ENCODE measurements at regions not wholly inside any gene's neighbourhood (a gene's known extent, or its start where the extent isn't known, plus 50 kb on each side); places are given as distances from the start of the nearest gene placed in this dataset.

DNA sequence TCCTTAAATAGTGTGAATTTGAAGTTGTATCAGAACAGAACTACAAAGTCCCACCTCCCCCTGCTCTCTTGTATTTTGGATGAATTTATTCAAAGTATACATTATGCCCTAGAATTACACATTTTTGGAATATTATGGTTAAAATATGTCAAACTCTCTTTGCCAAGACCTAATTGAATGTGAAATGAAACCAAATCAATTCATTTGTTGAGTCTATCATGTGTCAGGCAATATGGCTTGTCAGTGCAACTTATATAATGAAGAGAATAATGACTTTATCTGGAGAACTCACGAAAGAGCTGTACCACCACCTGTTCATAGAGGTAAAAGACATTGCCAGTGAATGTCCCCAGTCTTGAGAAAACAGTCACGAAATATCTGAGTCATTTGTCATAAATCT lies 106.8 kb downstream of the TUSC1 start:
- Mint-ChIP-seq H3K4me3 (no peak overlapping the region), H3K4me1 (no peaks in the 10 kb centered on the region), H3K27ac (no peak overlapping the region), H3K36me3 (ENCODE audit: low read depth) (no peaks in the 10 kb centered on the region), H3K27me3 (ENCODE audit: insufficient read depth) (no peaks in the 10 kb centered on the region), H3K9me3 (no peaks in the 10 kb centered on the region)
- H3K9me3 ChIP-seq (ENCODE audit: control insufficient read depth, low read length) = no peaks in the 10 kb centered on the region
- H3K4me3 ChIP-seq (ENCODE audit: low read length) = no peak overlapping the region
- no peaks in the 10 kb centered on the region for H3K27me3 ChIP-seq (ENCODE audit: control insufficient read depth, insufficient read depth, low read length, poor library complexity, severe bottlenecking)
- no peak for DNase-seq
- H3K36me3 ChIP-seq (ENCODE audit: control insufficient read depth, insufficient read depth, low read length) = no peaks in the 10 kb centered on the region
- 88 to 95% methylated on average over 2 of the region's 2 CpGs for WGBS, 2 experiments (ENCODE audit: insufficient coverage in 1 of 2, insufficient read length in 1 of 2)
- H3K9ac ChIP-seq (ENCODE audit: extremely low read depth, low read length, poor library complexity, severe bottlenecking) = no peak overlapping the region
- TF ChIP-seq, protein P1, sequence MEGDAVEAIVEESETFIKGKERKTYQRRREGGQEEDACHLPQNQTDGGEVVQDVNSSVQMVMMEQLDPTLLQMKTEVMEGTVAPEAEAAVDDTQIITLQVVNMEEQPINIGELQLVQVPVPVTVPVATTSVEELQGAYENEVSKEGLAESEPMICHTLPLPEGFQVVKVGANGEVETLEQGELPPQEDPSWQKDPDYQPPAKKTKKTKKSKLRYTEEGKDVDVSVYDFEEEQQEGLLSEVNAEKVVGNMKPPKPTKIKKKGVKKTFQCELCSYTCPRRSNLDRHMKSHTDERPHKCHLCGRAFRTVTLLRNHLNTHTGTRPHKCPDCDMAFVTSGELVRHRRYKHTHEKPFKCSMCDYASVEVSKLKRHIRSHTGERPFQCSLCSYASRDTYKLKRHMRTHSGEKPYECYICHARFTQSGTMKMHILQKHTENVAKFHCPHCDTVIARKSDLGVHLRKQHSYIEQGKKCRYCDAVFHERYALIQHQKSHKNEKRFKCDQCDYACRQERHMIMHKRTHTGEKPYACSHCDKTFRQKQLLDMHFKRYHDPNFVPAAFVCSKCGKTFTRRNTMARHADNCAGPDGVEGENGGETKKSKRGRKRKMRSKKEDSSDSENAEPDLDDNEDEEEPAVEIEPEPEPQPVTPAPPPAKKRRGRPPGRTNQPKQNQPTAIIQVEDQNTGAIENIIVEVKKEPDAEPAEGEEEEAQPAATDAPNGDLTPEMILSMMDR (conservative IDR thresholded peaks at IDR 0.05) = no peak
- no peaks in the 10 kb centered on the region for H3K4me1 ChIP-seq (ENCODE audit: control insufficient read depth, insufficient read depth, low read length)
- H3K27ac ChIP-seq (ENCODE audit: low read depth, low read length) = no peak overlapping the region

DNA sequence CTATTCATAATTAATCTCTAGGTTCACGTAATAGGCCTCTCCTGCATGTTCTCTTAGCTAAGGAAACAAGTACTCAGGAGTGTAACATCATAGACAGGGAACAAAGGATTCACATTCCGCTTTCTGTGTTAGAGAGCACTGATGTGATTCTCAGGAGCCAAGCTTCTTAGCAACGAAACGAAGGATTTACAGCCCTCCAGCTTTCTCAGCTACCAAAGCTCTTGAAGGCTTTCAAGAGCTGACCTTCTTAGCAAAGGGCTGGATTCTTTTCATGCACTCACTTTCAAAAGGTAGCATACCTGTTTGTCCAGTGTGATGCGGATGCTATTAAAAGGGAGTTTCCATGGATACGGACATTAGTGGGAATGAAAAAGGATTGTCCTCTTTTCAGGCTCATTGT lies 107.4 kb downstream of the TUSC1 start:
- Histone ChIP-seq H3K9me3 (ENCODE audit: control insufficient read depth, low read length) (no peaks in the 10 kb centered on the region), H3K4me3 (ENCODE audit: low read length) (no peak overlapping the region), H3K36me3 (ENCODE audit: control insufficient read depth, insufficient read depth, low read length) (no peaks in the 10 kb centered on the region), H3K4me1 (ENCODE audit: control insufficient read depth, insufficient read depth, low read length) (no peaks in the 10 kb centered on the region), H3K9ac (ENCODE audit: extremely low read depth, low read length, poor library complexity, severe bottlenecking) (no peak overlapping the region), H3K27me3 (ENCODE audit: control insufficient read depth, insufficient read depth, low read length, poor library complexity, severe bottlenecking) (no peaks in the 10 kb centered on the region), H3K27ac (ENCODE audit: low read depth, low read length) (no peak overlapping the region)
- Mint-ChIP-seq H3K27ac (no peak overlapping the region), H3K9me3 (no peaks in the 10 kb centered on the region), H3K36me3 (ENCODE audit: low read depth) (no peaks in the 10 kb centered on the region), H3K27me3 (ENCODE audit: insufficient read depth) (no peaks in the 10 kb centered on the region), H3K4me3 (no peak overlapping the region), H3K4me1 (no peaks in the 10 kb centered on the region)
- TF ChIP-seq, protein P1 (conservative IDR thresholded peaks at IDR 0.05) = no peak
- WGBS, 2 experiments (ENCODE audit: insufficient coverage in 1 of 2, insufficient read length in 1 of 2) = 90 to 96% methylated on average over 4 to 6 of the region's 6 CpGs
- DNase-seq = no peak

DNA sequence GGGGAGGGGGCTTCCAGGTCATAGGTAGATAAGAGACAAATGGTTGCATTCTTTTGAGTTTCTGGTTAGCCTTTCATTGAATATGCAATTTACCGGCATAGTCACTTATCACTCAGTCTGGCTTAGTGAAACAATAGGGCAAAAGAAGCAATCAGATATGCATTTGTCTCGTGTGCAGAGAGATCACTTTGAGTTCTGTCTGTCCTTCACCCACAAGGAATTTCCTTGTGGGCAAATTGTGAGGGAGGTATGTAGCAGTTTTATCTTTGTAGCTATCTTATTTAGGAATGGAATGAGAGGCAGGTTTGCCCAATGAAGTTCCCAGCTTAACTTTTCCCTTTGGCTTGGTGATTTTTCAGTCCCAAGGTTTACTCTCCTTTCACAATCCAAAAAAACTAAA lies 116.1 kb downstream of the TUSC1 start:
- H3K27me3 ChIP-seq (ENCODE audit: control insufficient read depth, insufficient read depth, low read length, poor library complexity, severe bottlenecking) = no peaks in the 10 kb centered on the region
- TF ChIP-seq, protein P1 (conservative IDR thresholded peaks at IDR 0.05) = no peak
- no peaks in the 10 kb centered on the region for H3K27me3 Mint-ChIP-seq (ENCODE audit: insufficient read depth)
- no peaks in the 10 kb centered on the region for H3K9me3 ChIP-seq (ENCODE audit: control insufficient read depth, low read length)
- H3K36me3 ChIP-seq (ENCODE audit: control insufficient read depth, insufficient read depth, low read length) = no peaks in the 10 kb centered on the region
- peaks cover 7% of the 10 kb centered on the region for H3K4me1 Mint-ChIP-seq
- no peaks in the 10 kb centered on the region for H3K9me3 Mint-ChIP-seq
- H3K27ac ChIP-seq (ENCODE audit: low read depth, low read length) = no peak overlapping the region
- no peaks in the 10 kb centered on the region for H3K4me1 ChIP-seq (ENCODE audit: control insufficient read depth, insufficient read depth, low read length)
- no peak overlapping the region for H3K4me3 Mint-ChIP-seq
- DNase-seq = no peak
- H3K9ac ChIP-seq (ENCODE audit: extremely low read depth, low read length, poor library complexity, severe bottlenecking) = no peak overlapping the region
- H3K27ac Mint-ChIP-seq = peak overlapping the region; percentile 50
- H3K36me3 Mint-ChIP-seq (ENCODE audit: low read depth) = no peaks in the 10 kb centered on the region
- H3K4me3 ChIP-seq (ENCODE audit: low read length) = no peak overlapping the region
- 83% methylated on average over 2 of the region's 2 CpGs; no CpG with 5 or more reads in 1 of the 2 experiments for WGBS, 2 experiments (ENCODE audit: insufficient coverage in 1 of 2, insufficient read length in 1 of 2)
